ENCODE measurements at regions not wholly inside any gene's neighbourhood (a gene's known extent, or its start where the extent isn't known, plus 50 kb on each side); places are given as distances from the start of the nearest gene placed in this dataset.

DNA sequence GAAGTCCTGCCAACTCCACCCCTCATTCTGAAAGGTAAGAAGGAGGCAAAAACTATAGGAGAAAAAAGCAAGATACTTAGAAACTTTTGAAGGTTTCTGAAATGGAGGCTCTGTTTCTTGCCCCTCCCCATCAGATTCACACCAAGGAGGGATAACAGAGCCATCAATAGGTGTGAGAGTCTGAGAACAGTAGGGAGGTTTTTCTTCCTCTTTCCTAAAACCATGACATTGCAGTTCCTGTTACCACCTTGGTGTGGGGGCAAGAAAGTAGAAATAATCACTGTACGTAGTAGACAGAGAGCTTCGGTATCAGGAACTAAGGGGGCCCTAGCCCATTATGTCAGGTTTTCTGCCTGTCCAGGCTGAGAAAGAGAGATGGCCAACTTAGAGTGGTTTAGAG, 333.3 kb upstream of the SYNCRIP start:
- H2AK5ac ChIP-seq (ENCODE audit: insufficient read length, low read length) = no peak overlapping the region
- no peak overlapping the region for H4K91ac ChIP-seq (ENCODE audit: insufficient read length, low read depth, low read length)
- DNase-seq = no peak
- no peaks in the 10 kb centered on the region for H3K79me1 ChIP-seq (ENCODE audit: insufficient read depth, low read depth, low read length, poor library complexity, severe bottlenecking)
- no peaks in the 10 kb centered on the region for H3K9me3 ChIP-seq (ENCODE audit: control insufficient read depth, low read depth, low read length)
- no peak overlapping the region for H2BK15ac ChIP-seq (ENCODE audit: low read depth, low read length)
- H2BK5ac ChIP-seq (ENCODE audit: insufficient read length, low read length) = no peak overlapping the region
- no peak overlapping the region for H3K23ac ChIP-seq (ENCODE audit: insufficient read length, low read depth, low read length)
- no peak overlapping the region for H3K4me3 Mint-ChIP-seq
- peaks cover 0 to 4% of the 10 kb centered on the region in 2 experiments; a peak in 3 of 5 replicates for H3K9me3 Mint-ChIP-seq
- H3K79me2 ChIP-seq (ENCODE audit: insufficient read depth, low read length) = no peaks in the 10 kb centered on the region
- H3K27me3 Mint-ChIP-seq (ENCODE audit: low read depth) = no peaks in the 10 kb centered on the region; the same call in 1 of the 2 replicates
- H3K4ac ChIP-seq (ENCODE audit: low read depth, low read length) = no peak overlapping the region
- H4K20me1 ChIP-seq (ENCODE audit: control insufficient read depth, insufficient read depth, insufficient read length) = no peaks in the 10 kb centered on the region
- H4K5ac ChIP-seq (ENCODE audit: insufficient read length, low read depth, low read length) = no peak overlapping the region
- H3T11ph ChIP-seq (ENCODE audit: low read length) = no peak overlapping the region
- H3K18ac ChIP-seq (ENCODE audit: insufficient read length, low read depth, low read length) = no peak overlapping the region
- H3K36me3 Mint-ChIP-seq (ENCODE audit: insufficient read depth in 1 of 3, low read depth in 3 of 3) = no peaks in the 10 kb centered on the region
- no peak overlapping the region for H2BK12ac ChIP-seq (ENCODE audit: insufficient read length, low read depth, low read length)
- no peak overlapping the region for H2BK20ac ChIP-seq (ENCODE audit: low read depth, low read length, poor library complexity, severe bottlenecking)
- H3K14ac ChIP-seq (ENCODE audit: insufficient read depth, low read length) = no peak overlapping the region
- H3K27ac ChIP-seq (ENCODE audit: insufficient read length, low read depth, low read length) = no peak overlapping the region
- H3K27ac Mint-ChIP-seq = no peak overlapping the region
- H2AFZ ChIP-seq (ENCODE audit: low read length) = no peak overlapping the region
- H3K23me2 ChIP-seq (ENCODE audit: insufficient read length, low read depth, low read length, poor library complexity, severe bottlenecking) = no peaks in the 10 kb centered on the region
- no peak overlapping the region for H3K4me2 ChIP-seq (ENCODE audit: insufficient read depth, insufficient read length, low read length)
- no peak overlapping the region for H3K56ac ChIP-seq (ENCODE audit: insufficient read length, low read depth, low read length)
- TF ChIP-seq, protein P1, sequence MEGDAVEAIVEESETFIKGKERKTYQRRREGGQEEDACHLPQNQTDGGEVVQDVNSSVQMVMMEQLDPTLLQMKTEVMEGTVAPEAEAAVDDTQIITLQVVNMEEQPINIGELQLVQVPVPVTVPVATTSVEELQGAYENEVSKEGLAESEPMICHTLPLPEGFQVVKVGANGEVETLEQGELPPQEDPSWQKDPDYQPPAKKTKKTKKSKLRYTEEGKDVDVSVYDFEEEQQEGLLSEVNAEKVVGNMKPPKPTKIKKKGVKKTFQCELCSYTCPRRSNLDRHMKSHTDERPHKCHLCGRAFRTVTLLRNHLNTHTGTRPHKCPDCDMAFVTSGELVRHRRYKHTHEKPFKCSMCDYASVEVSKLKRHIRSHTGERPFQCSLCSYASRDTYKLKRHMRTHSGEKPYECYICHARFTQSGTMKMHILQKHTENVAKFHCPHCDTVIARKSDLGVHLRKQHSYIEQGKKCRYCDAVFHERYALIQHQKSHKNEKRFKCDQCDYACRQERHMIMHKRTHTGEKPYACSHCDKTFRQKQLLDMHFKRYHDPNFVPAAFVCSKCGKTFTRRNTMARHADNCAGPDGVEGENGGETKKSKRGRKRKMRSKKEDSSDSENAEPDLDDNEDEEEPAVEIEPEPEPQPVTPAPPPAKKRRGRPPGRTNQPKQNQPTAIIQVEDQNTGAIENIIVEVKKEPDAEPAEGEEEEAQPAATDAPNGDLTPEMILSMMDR (conservative IDR thresholded peaks at IDR 0.05) = no peak
- H3K4me1 ChIP-seq (ENCODE audit: insufficient read depth, low read length) = no peaks in the 10 kb centered on the region
- H4K8ac ChIP-seq (replicated peaks; ENCODE audit: insufficient read length, low read depth, low read length) = no peak overlapping the region
- WGBS (ENCODE audit: extremely low coverage, insufficient read length, low lambda C conversion rate) = no CpG with 5 or more reads among the region's 2 CpGs
- H3K9ac ChIP-seq (ENCODE audit: extremely low read depth, insufficient read length, low read length) = no peak overlapping the region
- no peak overlapping the region for H2BK120ac ChIP-seq (ENCODE audit: low read depth, low read length, poor library complexity, severe bottlenecking)
- H3K27me3 ChIP-seq (ENCODE audit: insufficient read depth, low read length) = no peaks in the 10 kb centered on the region
- peaks cover 2 to 7% of the 10 kb centered on the region in 2 experiments; a peak in 3 of 4 replicates for H3K4me1 Mint-ChIP-seq
